Smooth muscle cell (in vitro differentiated cells): ENCODE measurements at regions not wholly inside any gene's neighbourhood (a gene's known extent, or its start where the extent isn't known, plus 50 kb on each side); places are given as distances from the start of the nearest gene placed in this dataset.

Experiments used
- DNase-seq: peaks from one replicate; lab custom pipeline; 2025; ENCODE audit not compliant: unreplicated experiment; lab: John Stamatoyannopoulos, UW
- H2AFZ ChIP-seq: fragments of 200-600 bp; sonication (generic); 2 replicates; pipeline ENCODE4 v1.6.0; 2016; ENCODE audit warnings: antibody characterized with exemption, low read depth, mild to moderate bottlenecking
- H3F3A ChIP-seq: fragments of 200-600 bp; sonication (generic); 2 replicates; pipeline ENCODE4 v1.6.0; 2017; ENCODE audit warnings: antibody characterized with exemption, low read depth
- H3K27ac ChIP-seq: fragments of 200-600 bp; sonication (generic); 2 replicates; pipeline ENCODE4 v1.5.1; 2016; ENCODE audit warnings: low read depth, mild to moderate bottlenecking
- H3K27me3 ChIP-seq: fragments of 200-600 bp; sonication (generic); 2 replicates; pipeline ENCODE4 v1.6.1; 2016; ENCODE audit warnings: low read depth, mild to moderate bottlenecking
- H3K36me3 ChIP-seq: fragments of 200-600 bp; sonication (generic); 2 replicates; pipeline ENCODE4 v1.5.1; 2016; ENCODE audit warnings: low read depth
- H3K4me1 ChIP-seq: fragments of 200-600 bp; sonication (generic); 2 replicates; pipeline ENCODE4 v1.5.1; 2016; ENCODE audit warnings: low read depth
- H3K4me2 ChIP-seq: fragments of 200-600 bp; sonication (generic); 2 replicates; pipeline ENCODE4 v1.6.0; 2016; ENCODE audit warnings: mild to moderate bottlenecking
- H3K4me3 ChIP-seq: fragments of 200-600 bp; sonication (generic); 2 replicates; pipeline ENCODE4 v1.5.1; 2016; ENCODE audit warnings: mild to moderate bottlenecking
- H3K79me2 ChIP-seq: fragments of 200-600 bp; sonication (generic); 2 replicates; pipeline ENCODE4 v1.6.0; 2016; ENCODE audit warnings: low read depth, mild to moderate bottlenecking
- H3K9ac ChIP-seq: fragments of 200-600 bp; sonication (generic); 2 replicates; pipeline ENCODE4 v1.6.0; 2016; ENCODE audit warnings: low read depth
- H3K9me3 ChIP-seq: fragments of 200-600 bp; sonication (generic); replicated peaks from 2 replicates; pipeline ENCODE4 v1.5.1; 2016; ENCODE audit warnings: low read depth
- H4K20me1 ChIP-seq: fragments of 200-600 bp; sonication (generic); 2 replicates; pipeline ENCODE4 v1.6.0; 2016; ENCODE audit warnings: low read depth
- WGBS: methylation state at CpG from one replicate; pipeline ENCODE4 v1.1.7; 2016; ENCODE audit warnings: low lambda C conversion rate; 5-methylcytosine and 5-hydroxymethylcytosine counted together
- TF ChIP-seq, protein P1 (sequence below): fragments of 200-600 bp; sonication (generic); IDR thresholded peaks from 2 replicates; pipeline ENCODE4 v1.5.1; 2017; ENCODE audit warnings: borderline replicate concordance, mild to moderate bottlenecking, antibody characterized with exemption; ENCODE audit not compliant: insufficient read depth, poor library complexity, severe bottlenecking

DNA sequence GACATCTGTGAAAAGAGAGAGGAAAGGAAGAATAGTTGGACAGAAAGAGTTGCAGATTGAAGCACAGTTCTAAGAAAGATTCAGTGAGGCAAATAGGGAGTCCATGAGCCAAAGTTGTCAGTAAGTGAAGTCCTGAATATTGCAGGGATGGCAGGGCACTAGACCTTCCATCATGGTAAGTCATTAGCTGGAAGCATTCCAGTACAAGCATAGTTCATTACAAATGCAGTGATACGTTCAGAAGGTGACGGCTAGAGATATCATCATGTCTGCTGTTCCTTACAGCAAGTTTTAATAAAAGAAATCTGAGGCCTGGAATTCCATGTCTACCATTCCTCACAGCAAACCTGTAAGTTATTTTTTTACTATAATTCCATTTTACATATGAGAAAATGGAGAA, 720.1 kb downstream of the GBE1 start:
- no peak overlapping the region for H3K9ac ChIP-seq
- H3K27me3 ChIP-seq: no peaks in the 10 kb centered on the region
- H3K79me2 ChIP-seq: no peaks in the 10 kb centered on the region
- no peak overlapping the region for H3K27ac ChIP-seq
- H3F3A ChIP-seq: no peaks in the 10 kb centered on the region
- H3K4me1 ChIP-seq: no peaks in the 10 kb centered on the region
- TF ChIP-seq, protein P1, sequence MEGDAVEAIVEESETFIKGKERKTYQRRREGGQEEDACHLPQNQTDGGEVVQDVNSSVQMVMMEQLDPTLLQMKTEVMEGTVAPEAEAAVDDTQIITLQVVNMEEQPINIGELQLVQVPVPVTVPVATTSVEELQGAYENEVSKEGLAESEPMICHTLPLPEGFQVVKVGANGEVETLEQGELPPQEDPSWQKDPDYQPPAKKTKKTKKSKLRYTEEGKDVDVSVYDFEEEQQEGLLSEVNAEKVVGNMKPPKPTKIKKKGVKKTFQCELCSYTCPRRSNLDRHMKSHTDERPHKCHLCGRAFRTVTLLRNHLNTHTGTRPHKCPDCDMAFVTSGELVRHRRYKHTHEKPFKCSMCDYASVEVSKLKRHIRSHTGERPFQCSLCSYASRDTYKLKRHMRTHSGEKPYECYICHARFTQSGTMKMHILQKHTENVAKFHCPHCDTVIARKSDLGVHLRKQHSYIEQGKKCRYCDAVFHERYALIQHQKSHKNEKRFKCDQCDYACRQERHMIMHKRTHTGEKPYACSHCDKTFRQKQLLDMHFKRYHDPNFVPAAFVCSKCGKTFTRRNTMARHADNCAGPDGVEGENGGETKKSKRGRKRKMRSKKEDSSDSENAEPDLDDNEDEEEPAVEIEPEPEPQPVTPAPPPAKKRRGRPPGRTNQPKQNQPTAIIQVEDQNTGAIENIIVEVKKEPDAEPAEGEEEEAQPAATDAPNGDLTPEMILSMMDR: no peak
- H3K4me2 ChIP-seq: no peak overlapping the region
- DNase-seq: no peak
- no peak overlapping the region for H2AFZ ChIP-seq
- no peak overlapping the region for H3K4me3 ChIP-seq
- no peaks in the 10 kb centered on the region for H3K36me3 ChIP-seq
- no peaks in the 10 kb centered on the region for H3K9me3 ChIP-seq
- WGBS: 78% methylated on average over 2 of the region's 2 CpGs
- no peaks in the 10 kb centered on the region for H4K20me1 ChIP-seq

DNA sequence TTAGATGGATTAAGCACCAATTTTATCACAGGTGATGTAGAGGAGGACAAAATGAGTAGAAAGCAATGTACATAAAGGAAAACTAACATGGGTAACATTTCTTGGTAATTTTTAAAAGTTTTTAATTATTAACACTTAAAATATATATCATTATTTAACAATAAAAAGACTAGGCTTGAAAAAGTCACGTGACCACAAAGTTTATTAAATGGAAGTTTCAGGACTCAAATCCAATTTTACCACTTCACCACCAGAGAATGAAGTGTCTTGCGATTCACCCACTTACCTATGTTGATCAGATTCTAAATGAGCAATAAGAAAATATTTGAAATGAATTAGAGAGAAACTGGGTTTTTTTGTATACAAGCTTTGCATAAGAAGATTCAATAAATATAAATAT, 721.3 kb downstream of the GBE1 start:
- TF ChIP-seq, protein P1: no peak
- 85% methylated on average over 2 of the region's 2 CpGs for WGBS
- no peaks in the 10 kb centered on the region for H3F3A ChIP-seq
- no peaks in the 10 kb centered on the region for H3K36me3 ChIP-seq
- no peaks in the 10 kb centered on the region for H3K27me3 ChIP-seq
- no peak overlapping the region for H3K4me3 ChIP-seq
- H3K79me2 ChIP-seq: no peaks in the 10 kb centered on the region
- H3K4me1 ChIP-seq: no peaks in the 10 kb centered on the region
- no peak overlapping the region for H3K27ac ChIP-seq
- H3K9me3 ChIP-seq: no peaks in the 10 kb centered on the region
- no peak overlapping the region for H3K9ac ChIP-seq
- H3K4me2 ChIP-seq: no peak overlapping the region
- no peaks in the 10 kb centered on the region for H4K20me1 ChIP-seq
- no peak for DNase-seq
- H2AFZ ChIP-seq: no peak overlapping the region

DNA sequence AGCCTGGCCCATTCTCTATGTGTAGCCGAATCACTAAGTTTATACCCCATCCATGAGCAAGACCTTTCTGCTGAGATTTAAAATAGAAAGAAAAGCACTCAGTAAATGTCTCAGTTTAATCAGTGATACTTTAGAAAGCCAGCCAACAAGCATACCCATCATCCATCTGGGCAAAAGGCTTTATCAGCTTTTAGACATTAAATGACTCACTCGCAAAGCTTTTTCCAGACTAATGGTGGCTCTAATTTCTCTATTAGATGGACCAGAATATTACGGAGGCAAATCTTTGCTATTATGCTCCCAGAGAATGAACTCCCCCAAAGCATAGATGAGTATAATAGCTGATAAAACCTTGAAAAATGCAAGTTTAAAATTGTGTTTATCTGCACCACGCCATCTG, 727.8 kb downstream of the GBE1 start:
- DNase-seq: no peak
- TF ChIP-seq, protein P1: no peak
- H3K9me3 ChIP-seq: no peaks in the 10 kb centered on the region
- WGBS: 84% methylated on average over 4 of the region's 4 CpGs
- H3K79me2 ChIP-seq: no peaks in the 10 kb centered on the region
- no peaks in the 10 kb centered on the region for H3K27me3 ChIP-seq
- no peak overlapping the region for H3K4me2 ChIP-seq
- no peak overlapping the region for H2AFZ ChIP-seq
- no peaks in the 10 kb centered on the region for H4K20me1 ChIP-seq
- H3K4me1 ChIP-seq: no peaks in the 10 kb centered on the region
- no peak overlapping the region for H3K4me3 ChIP-seq
- H3K9ac ChIP-seq: no peak overlapping the region
- H3F3A ChIP-seq: no peaks in the 10 kb centered on the region
- no peaks in the 10 kb centered on the region for H3K36me3 ChIP-seq
- H3K27ac ChIP-seq: no peak overlapping the region

DNA sequence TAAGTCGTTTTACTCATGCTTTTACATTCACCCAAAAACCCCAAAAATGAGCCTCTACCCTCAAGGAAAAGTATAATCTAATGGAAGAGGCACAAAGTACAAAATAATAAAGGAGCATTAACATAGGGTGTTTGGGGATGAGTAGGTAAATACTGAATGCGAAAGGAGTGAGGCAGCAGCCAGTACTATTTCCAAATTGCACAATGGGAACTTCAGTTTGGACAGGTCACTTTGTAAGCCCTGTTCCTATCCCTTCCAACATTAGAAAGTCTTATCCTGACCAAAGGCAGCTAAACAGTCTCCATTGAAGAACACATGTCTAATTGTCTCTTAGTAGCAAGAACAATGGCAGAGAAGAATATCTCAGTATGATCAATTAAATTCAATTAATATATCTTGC, 728.3 kb downstream of the GBE1 start:
- no peak overlapping the region for H2AFZ ChIP-seq
- H3K4me2 ChIP-seq: no peak overlapping the region
- H3F3A ChIP-seq: no peaks in the 10 kb centered on the region
- H3K9me3 ChIP-seq: no peaks in the 10 kb centered on the region
- TF ChIP-seq, protein P1: no peak
- H3K36me3 ChIP-seq: no peaks in the 10 kb centered on the region
- H3K9ac ChIP-seq: no peak overlapping the region
- no peaks in the 10 kb centered on the region for H4K20me1 ChIP-seq
- H3K4me1 ChIP-seq: no peaks in the 10 kb centered on the region
- H3K27ac ChIP-seq: no peak overlapping the region
- no peaks in the 10 kb centered on the region for H3K79me2 ChIP-seq
- no peak overlapping the region for H3K4me3 ChIP-seq
- DNase-seq: no peak
- no peaks in the 10 kb centered on the region for H3K27me3 ChIP-seq
- WGBS: 81% methylated on average over 2 of the region's 2 CpGs
